Erythroblast (primary cell): ENCODE measurements at regions not wholly inside any gene's neighbourhood (a gene's known extent, or its start where the extent isn't known, plus 50 kb on each side); places are given as distances from the start of the nearest gene placed in this dataset.

Experiments used
- GATA1 ChIP-seq: IDR thresholded peaks from 2 replicates; pipeline ENCODE4 v1.6.1; 2011; ENCODE audit warnings: low read depth, mild to moderate bottlenecking, control low read depth, low read length, moderate library complexity
- POLR2A ChIP-seq: IDR thresholded peaks from 2 replicates; pipeline ENCODE4 v1.6.1; 2011; ENCODE audit warnings: mild to moderate bottlenecking, low read length

DNA sequence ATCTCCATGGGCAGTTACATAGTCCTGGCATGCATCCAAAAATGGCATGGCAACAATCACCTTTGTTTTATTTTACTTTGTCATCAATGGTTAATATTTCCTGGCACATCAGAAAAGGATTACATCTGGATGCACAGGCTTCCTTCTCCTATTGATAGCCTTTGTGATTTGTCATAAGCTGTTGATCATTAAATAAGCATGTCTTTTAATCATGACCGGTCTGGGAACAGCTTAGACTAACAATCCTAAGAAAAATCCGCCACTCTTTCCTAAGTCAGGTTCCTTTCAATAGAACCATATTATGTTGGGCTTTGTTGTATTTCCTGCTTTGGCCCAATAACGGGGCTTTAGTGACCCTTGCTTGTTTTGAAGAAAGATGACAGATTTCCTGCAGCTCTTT is 330.6 kb downstream of the DUSP10 start:
- TF ChIP-seq POLR2A (no peak), GATA1 (no peak)
